Body of pancreas (tissue), 4 donors: ENCODE measurements at regions not wholly inside any gene's neighbourhood (a gene's known extent, or its start where the extent isn't known, plus 50 kb on each side); places are given as distances from the start of the nearest gene placed in this dataset.

Experiments
- CTCF ChIP-seq, 7 experiments: fragments of 450-650 bp in 4 of 7; fragments of 200-600 bp in 3 of 7; sonication (generic) in 3 of 7; IDR thresholded peaks; one replicate each; pipeline ENCODE4 v1.5.1; 2016 to 2019; ENCODE audit warnings: antibody characterized with exemption in 7 of 7
- POLR2A ChIP-seq, 3 donors: fragments of 450-650 bp; IDR thresholded peaks; one replicate each; pipeline ENCODE4 v1.6.1; 2016; ENCODE audit warnings: antibody characterized with exemption in 3 of 3, mild to moderate bottlenecking in 2 of 3

GRCh38 chr10:109070492-109070891 lies 852.8 kb downstream of the XPNPEP1 start:
- TF ChIP-seq CTCF (IDR thresholded peaks at IDR 0.05) (no peak), POLR2A (IDR thresholded peaks at IDR 0.05) (no peak)
